Thoracic aorta (tissue), 2 donors: ENCODE measurements at regions not wholly inside any gene's neighbourhood (a gene's known extent, or its start where the extent isn't known, plus 50 kb on each side); places are given as distances from the start of the nearest gene placed in this dataset.

Source experiments
- ATAC-seq: fragments of 150-250 bp; one replicate; pipeline ENCODE4 v1.8.0; 2017; ENCODE audit warnings: low read depth; ENCODE audit not compliant: insufficient number of reproducible peaks, low FRiP score
- DNase-seq: peaks from one replicate; pipeline ENCODE4 v3.0.0-alpha.2; 2020; ENCODE audit warnings: low spot score
- H3K27ac ChIP-seq, 2 donors: fragments of 200-600 bp; sonication (generic); 1 replicate in 1 of 2; 2 replicates in 1 of 2; pipeline ENCODE4 v1.5.1; 2016; ENCODE audit warnings: mild to moderate bottlenecking in 2 of 2, moderate library complexity in 2 of 2
- H3K27me3 ChIP-seq: fragments of 200-600 bp; sonication (generic); replicated peaks from 2 replicates; pipeline ENCODE4 v1.6.0; 2016; ENCODE audit warnings: mild to moderate bottlenecking; ENCODE audit not compliant: insufficient read depth
- H3K36me3 ChIP-seq: fragments of 200-600 bp; sonication (generic); one replicate; pipeline ENCODE4 v1.5.1; 2016
- H3K4me1 ChIP-seq, 2 donors: fragments of 200-600 bp; sonication (generic); 1 replicate in 1 of 2; 2 replicates in 1 of 2; pipeline versions ENCODE4 v1.5.1 to v1.6.0; 2016; ENCODE audit warnings: low read depth in 2 of 2, mild to moderate bottlenecking in 1 of 2; ENCODE audit not compliant: control insufficient read depth in 1 of 2
- H3K4me3 ChIP-seq: fragments of 200-600 bp; sonication (generic); 2 replicates; pipeline ENCODE4 v1.5.1; 2016; ENCODE audit warnings: mild to moderate bottlenecking
- H3K9me3 ChIP-seq: fragments of 200-600 bp; sonication (generic); 2 replicates; pipeline ENCODE4 v1.5.1; 2016
- TF ChIP-seq, protein P1 (sequence below): fragments of 200-600 bp; sonication (generic); IDR thresholded peaks from one replicate; pipeline ENCODE4 v1.5.1; 2019; ENCODE audit warnings: antibody characterized with exemption

DNA sequence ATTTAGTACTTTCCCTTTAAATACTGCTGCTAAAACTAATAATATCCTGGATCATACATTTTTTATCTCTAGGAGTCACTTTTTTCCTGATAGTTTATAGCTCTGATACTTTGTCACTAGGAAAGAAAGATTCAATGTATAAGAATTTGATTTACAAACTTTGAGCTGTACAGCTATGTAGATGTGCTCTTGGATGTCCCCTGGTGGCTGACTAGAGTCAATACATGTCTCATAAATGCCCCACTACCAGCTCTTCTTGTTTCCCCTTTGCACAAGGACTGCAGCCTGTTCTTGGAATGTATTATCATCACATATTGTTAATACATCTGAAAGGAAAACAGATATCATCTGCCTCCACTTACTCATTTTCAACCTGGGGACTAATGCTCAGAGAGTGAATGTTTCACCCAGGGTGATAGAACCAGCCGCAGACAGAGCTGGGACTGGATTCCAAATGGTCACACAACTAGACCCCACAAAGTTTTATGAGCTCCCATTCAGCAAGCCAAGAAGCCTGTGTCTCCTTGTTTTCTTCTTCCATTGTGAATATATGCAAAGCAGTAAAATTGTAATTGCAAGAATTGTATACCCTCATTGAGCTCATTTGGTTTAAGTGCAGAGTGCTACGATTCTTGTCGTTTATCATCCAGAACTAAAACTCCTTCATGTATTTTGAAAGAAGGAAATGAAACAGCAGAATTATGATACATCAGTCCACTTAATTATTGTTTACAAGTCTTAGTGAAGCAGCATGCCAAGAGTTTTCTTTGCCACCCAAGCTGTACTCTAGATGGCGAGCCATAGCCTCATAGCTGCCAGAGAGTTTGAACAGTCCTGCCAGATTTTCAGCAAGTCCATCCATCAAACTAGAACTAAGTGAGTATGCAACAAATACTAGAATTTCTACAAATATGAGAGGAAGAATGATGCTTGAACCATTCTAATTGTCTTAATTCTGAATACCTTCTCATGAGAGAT, 261.6 kb upstream of the LMCD1 start:
- H3K4me3 ChIP-seq: no peak overlapping the region
- H3K27ac ChIP-seq: peak overlapping the region; percentile 16 to 37
- DNase-seq (no peak), ATAC-seq (no peak)
- no peaks in the 10 kb centered on the region for H3K36me3 ChIP-seq
- H3K4me1 ChIP-seq: peaks cover 27 to 43% of the 10 kb centered on the region in 2 donors
- H3K9me3 ChIP-seq: peaks cover 5% of the 10 kb centered on the region
- TF ChIP-seq, protein P1, sequence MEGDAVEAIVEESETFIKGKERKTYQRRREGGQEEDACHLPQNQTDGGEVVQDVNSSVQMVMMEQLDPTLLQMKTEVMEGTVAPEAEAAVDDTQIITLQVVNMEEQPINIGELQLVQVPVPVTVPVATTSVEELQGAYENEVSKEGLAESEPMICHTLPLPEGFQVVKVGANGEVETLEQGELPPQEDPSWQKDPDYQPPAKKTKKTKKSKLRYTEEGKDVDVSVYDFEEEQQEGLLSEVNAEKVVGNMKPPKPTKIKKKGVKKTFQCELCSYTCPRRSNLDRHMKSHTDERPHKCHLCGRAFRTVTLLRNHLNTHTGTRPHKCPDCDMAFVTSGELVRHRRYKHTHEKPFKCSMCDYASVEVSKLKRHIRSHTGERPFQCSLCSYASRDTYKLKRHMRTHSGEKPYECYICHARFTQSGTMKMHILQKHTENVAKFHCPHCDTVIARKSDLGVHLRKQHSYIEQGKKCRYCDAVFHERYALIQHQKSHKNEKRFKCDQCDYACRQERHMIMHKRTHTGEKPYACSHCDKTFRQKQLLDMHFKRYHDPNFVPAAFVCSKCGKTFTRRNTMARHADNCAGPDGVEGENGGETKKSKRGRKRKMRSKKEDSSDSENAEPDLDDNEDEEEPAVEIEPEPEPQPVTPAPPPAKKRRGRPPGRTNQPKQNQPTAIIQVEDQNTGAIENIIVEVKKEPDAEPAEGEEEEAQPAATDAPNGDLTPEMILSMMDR: peak; percentile 68
- H3K27me3 ChIP-seq: no peaks in the 10 kb centered on the region

DNA sequence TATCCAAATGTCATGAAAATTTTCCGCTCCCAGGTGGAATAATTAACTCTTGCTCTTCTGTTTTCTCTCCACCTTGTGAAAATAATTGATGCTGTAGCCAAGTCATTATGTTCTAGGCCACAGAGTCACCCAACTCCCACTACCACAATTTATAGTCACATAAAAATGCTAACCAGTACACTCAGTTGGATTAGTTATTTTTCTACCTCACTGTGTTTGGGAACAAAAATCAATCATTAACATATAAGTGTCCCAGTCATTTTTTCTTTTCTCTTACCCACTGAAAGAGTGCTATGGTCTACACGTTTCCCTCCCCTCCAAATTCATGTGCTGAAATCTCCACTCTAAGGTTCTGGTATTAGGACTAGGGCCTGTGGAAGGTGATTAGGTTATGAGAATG, 255.6 kb upstream of the LMCD1 start:
- ATAC-seq: no peak
- Histone ChIP-seq H3K4me1 (peaks cover 0 to 3% of the 10 kb centered on the region in 2 donors), H3K27me3 (no peaks in the 10 kb centered on the region), H3K36me3 (no peaks in the 10 kb centered on the region), H3K9me3 (peaks cover 5% of the 10 kb centered on the region), H3K27ac (no peak overlapping the region), H3K4me3 (no peak overlapping the region)
- DNase-seq: no peak
- TF ChIP-seq, protein P1: no peak

DNA sequence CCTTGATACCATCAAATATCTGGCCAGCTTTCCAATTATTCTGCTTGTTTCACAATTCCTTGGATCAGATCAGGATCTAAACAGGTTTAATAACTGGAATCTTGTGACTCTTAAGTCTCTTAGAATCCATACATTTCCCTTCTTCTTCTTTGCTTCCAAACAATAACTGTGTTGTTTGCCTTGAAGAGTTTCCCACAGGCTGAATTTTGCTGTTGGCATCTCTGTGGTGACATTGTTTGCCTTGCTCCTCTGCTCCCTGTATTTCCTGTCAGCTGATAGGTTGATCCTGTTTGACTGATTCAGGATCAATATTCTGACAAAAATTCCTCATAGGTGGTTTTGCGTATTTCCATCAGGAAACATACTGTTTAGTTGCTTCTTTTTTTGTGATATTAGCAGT, 248.4 kb upstream of the LMCD1 start:
- no peak for ATAC-seq
- Histone ChIP-seq H3K4me3 (no peak overlapping the region), H3K4me1 (peaks cover 0 to 23% of the 10 kb centered on the region in 2 donors), H3K27me3 (no peaks in the 10 kb centered on the region), H3K36me3 (no peaks in the 10 kb centered on the region), H3K9me3 (no peaks in the 10 kb centered on the region), H3K27ac (no peak overlapping the region)
- TF ChIP-seq, protein P1: no peak
- DNase-seq: no peak

DNA sequence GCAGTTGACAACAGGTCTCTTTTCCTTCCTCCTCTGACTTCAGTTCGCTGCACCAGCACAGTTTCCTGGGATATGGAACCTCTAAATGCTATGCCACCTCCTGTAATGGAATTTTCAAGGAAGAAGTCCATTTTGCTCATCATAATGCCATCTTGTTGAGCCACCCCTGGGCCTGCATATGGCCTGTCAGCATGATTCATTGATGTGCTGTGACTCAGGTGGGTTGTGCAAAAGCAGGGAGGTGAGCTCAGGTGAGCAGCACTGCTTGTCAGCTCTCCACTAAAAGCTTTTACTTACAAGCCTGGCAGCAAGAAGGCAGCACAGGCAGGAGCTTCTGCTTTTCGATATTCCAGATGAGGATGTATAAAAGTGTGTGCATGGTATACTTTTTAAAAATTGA, 247.1 kb upstream of the LMCD1 start:
- DNase-seq: no peak
- no peak for ATAC-seq
- TF ChIP-seq, protein P1: no peak
- no peaks in the 10 kb centered on the region for H3K27me3 ChIP-seq
- no peak overlapping the region for H3K4me3 ChIP-seq
- H3K4me1 ChIP-seq: peaks cover 0 to 28% of the 10 kb centered on the region in 2 donors
- no peaks in the 10 kb centered on the region for H3K36me3 ChIP-seq
- no peaks in the 10 kb centered on the region for H3K9me3 ChIP-seq
- no peak overlapping the region for H3K27ac ChIP-seq

DNA sequence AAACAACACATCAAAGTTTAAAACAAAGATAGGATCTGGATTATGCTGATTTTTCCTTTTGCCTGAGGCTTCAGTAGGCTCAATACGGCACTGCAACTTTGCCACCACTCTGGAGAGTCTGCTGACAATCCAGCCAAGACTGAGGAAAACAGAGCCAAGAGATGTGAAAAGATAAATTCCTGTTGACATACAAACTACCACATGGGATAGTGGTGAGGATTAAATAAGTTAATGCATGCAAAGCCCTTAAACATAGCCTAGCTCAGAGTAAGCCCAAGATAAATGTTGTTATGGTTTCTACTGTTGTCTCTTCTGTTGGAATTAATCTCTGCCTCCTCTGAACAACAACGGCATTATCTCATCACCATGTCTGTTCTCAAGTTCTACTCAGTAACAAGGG, 245.9 kb upstream of the LMCD1 start:
- Histone ChIP-seq H3K4me3 (no peak overlapping the region), H3K27ac (no peak overlapping the region), H3K36me3 (no peaks in the 10 kb centered on the region), H3K27me3 (no peaks in the 10 kb centered on the region), H3K9me3 (no peaks in the 10 kb centered on the region), H3K4me1 (peaks cover 0 to 28% of the 10 kb centered on the region in 2 donors)
- ATAC-seq (no peak), DNase-seq (no peak)
- TF ChIP-seq, protein P1: no peak
